Effector memory CD4-positive, alpha-beta T cell (primary cell): ENCODE measurements at regions not wholly inside any gene's neighbourhood (a gene's known extent, or its start where the extent isn't known, plus 50 kb on each side); places are given as distances from the start of the nearest gene placed in this dataset.
A peak's percentile ranks its signal among the peaks of the same experiment; 100 is the strongest.
"Not testable (repeated sequence)": the region's sequence is repeated elsewhere in the genome, so short reads cannot be mapped to it uniquely, and the experiment has no call there.

Experiments
- DNase-seq, 3 donors: peaks; one replicate each; pipeline ENCODE4 v3.0.0-alpha.2; 2020
- H3K27ac ChIP-seq: 2 replicates; pipeline ENCODE4 v1.7.0; 2013; ENCODE audit warnings: mild to moderate bottlenecking, low read length, moderate library complexity; ENCODE audit not compliant: insufficient read depth, poor library complexity, severe bottlenecking
- H3K27me3 ChIP-seq: replicated peaks from 2 replicates; pipeline ENCODE4 v1.7.0; 2013; ENCODE audit warnings: mild to moderate bottlenecking, low read length; ENCODE audit not compliant: insufficient read depth, control insufficient read depth, poor library complexity, severe bottlenecking
- H3K36me3 ChIP-seq: 2 replicates; pipeline ENCODE4 v1.7.0; 2013; ENCODE audit warnings: mild to moderate bottlenecking, low read length, moderate library complexity; ENCODE audit not compliant: control insufficient read depth, insufficient read depth
- H3K4me1 ChIP-seq: 2 replicates; pipeline ENCODE4 v1.7.0; 2013; ENCODE audit warnings: low read length, mild to moderate bottlenecking; ENCODE audit not compliant: control insufficient read depth, insufficient read depth, poor library complexity, severe bottlenecking
- H3K4me3 ChIP-seq: 2 replicates; pipeline ENCODE4 v1.7.0; 2013; ENCODE audit warnings: low read length, low read depth, mild to moderate bottlenecking; ENCODE audit not compliant: insufficient read depth, poor library complexity, severe bottlenecking
- H3K9me3 ChIP-seq: 2 replicates; pipeline ENCODE4 v1.7.0; 2013; ENCODE audit warnings: mild to moderate bottlenecking, low read length, moderate library complexity; ENCODE audit not compliant: control insufficient read depth

DNA sequence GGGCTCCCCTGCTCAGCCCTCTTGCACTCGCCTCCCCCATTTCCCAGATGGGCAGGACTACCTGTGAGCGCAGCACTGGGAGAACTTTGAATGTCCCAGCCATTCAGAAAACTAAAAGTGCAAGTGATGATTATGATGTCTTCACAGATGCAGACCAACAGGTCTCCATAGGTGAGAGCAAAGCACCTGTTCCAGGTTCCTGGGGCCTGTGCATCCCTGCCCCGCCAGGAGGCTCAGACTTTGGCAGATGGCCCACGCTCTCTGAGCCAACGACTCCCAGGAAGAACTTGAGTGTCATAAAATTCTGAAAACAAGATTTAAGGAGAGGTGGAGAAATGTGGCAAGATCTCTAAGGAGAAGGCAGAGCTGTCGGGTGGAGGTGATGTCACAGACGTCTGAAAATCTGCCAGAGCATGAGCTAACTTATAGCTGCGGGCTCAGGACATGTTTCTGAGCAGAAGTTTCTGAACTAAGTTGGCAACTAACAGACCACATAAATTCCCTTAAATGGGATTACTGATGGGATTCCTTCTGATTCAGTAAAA is 110.8 kb upstream of the IGF1R start:
- Histone ChIP-seq H3K27ac (no peak overlapping the region), H3K4me3 (no peak overlapping the region), H3K9me3 (no peaks in the 10 kb centered on the region), H3K27me3 (no peaks in the 10 kb centered on the region), H3K36me3 (no peaks in the 10 kb centered on the region), H3K4me1 (no peaks in the 10 kb centered on the region)
- no peak for DNase-seq

DNA sequence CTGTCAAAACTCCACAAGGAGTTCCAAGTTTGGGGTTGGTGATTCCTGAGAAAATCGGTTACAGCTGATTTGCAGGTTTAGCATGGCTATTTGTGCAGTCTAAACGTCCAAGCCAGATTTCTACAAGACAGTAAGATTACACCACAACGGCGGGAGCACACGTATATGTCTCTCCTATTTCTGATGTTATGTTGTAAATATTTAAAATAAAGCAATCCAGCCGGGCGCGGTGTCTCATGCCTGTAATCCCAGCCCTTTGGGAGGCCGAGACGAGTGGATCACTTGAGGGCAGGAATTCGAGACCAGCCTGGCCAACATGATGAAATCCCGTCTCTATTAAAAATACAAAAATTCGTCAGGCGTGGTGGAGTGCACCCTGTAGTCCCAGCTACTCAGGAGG is 106.8 kb upstream of the IGF1R start:
- no peak overlapping the region for H3K27ac ChIP-seq
- no peaks in the 10 kb centered on the region for H3K9me3 ChIP-seq
- no peak overlapping the region for H3K4me3 ChIP-seq
- DNase-seq: no peak
- H3K27me3 ChIP-seq: no peaks in the 10 kb centered on the region
- H3K4me1 ChIP-seq: no peaks in the 10 kb centered on the region
- H3K36me3 ChIP-seq: no peaks in the 10 kb centered on the region

DNA sequence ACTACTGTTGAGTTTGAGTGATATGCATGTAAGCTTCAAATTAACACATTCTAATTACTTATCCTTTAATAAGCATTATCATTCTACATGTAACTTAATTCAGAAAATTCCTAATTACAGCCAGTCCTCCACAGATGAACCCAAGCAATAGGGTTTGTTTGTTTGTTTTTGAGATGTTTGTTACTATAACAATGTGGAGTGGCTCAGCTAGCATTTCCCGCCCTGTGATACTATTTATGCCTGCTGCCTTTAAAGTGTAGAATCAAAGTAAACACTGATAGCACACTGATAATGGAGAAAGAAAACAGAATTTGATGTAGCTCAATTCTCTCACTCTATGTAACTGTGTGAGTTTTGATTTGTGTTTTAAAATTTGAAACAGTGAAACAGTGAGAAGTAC is 105.1 kb upstream of the IGF1R start:
- Histone ChIP-seq H3K27me3 (peaks cover 5% of the 10 kb centered on the region), H3K9me3 (no peaks in the 10 kb centered on the region), H3K4me3 (no peak overlapping the region), H3K4me1 (peaks cover 7% of the 10 kb centered on the region), H3K27ac (no peak overlapping the region), H3K36me3 (no peaks in the 10 kb centered on the region)
- no peak for DNase-seq

DNA sequence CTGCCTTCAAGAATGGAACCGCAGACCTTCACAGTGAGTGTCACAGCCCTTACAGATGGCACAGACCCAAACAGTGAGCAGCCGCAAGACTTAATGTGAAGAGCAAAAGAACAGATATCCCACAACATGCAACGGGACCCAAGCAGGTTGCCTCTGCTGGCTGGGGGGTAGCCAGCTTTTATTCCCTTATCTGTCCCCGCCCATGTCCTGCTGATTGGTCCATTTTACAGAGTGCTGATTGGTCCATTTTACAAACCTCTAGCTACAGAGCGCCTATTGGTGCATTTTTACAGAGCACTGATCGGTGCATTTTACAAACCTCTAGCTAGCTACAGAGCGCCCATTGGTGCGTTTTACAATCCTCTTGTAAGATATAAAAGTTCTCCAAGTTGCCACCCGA is 102.0 kb upstream of the IGF1R start:
- Histone ChIP-seq H3K4me1 (peaks cover 7% of the 10 kb centered on the region), H3K4me3 (no peak overlapping the region), H3K9me3 (no peaks in the 10 kb centered on the region), H3K27ac (no peak overlapping the region), H3K27me3 (peaks cover 13% of the 10 kb centered on the region), H3K36me3 (no peaks in the 10 kb centered on the region)
- no peak for DNase-seq

DNA sequence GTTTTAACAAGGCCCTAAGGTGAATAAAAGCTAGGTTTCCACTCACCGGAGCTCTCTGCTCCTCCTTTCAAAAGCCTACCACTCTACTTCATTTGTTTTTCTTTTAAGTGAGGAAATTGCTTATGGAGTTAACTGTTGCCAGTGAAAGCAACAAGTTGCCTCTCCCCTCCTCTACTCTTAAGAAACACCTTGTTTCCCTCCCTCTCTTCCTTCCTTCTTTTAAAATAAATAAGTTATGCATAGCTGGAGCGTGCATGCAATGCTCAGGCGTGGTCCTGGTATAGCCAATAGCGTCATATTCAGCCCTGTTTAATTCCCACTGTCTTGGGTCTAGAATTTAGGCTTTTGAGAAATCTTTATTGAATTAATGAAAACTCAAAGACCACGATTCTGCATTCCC is 101.1 kb upstream of the IGF1R start:
- no peak for DNase-seq
- Histone ChIP-seq H3K4me3 (no peak overlapping the region), H3K4me1 (peaks cover 7% of the 10 kb centered on the region), H3K27me3 (peaks cover 13% of the 10 kb centered on the region), H3K36me3 (no peaks in the 10 kb centered on the region), H3K9me3 (no peaks in the 10 kb centered on the region), H3K27ac (no peak overlapping the region)

DNA sequence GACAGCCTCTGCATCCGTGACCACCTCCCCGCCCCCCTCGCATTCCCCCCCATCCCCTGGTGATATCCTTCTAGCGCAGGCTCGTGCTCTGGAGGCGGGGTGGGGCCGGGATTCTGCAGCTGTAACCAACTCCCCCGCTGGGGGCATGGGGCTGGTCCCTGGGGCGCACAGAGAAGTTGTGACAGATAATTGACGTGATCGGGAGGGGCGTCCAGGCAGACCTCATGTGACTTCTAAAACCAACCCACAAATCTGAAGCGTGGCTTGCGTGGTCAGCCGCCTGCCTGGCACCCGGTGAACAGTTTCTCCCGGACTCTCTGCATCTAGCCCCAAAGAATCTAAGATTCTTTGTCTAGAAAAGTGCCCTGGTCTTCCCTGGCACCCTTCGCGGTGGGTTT is 100.6 kb upstream of the IGF1R start:
- no peak for DNase-seq
- Histone ChIP-seq H3K27me3 (peaks cover 13% of the 10 kb centered on the region), H3K4me3 (peak overlapping the region; percentile 48), H3K9me3 (no peaks in the 10 kb centered on the region), H3K4me1 (peaks cover 7% of the 10 kb centered on the region), H3K27ac (no peak overlapping the region), H3K36me3 (no peaks in the 10 kb centered on the region)

DNA sequence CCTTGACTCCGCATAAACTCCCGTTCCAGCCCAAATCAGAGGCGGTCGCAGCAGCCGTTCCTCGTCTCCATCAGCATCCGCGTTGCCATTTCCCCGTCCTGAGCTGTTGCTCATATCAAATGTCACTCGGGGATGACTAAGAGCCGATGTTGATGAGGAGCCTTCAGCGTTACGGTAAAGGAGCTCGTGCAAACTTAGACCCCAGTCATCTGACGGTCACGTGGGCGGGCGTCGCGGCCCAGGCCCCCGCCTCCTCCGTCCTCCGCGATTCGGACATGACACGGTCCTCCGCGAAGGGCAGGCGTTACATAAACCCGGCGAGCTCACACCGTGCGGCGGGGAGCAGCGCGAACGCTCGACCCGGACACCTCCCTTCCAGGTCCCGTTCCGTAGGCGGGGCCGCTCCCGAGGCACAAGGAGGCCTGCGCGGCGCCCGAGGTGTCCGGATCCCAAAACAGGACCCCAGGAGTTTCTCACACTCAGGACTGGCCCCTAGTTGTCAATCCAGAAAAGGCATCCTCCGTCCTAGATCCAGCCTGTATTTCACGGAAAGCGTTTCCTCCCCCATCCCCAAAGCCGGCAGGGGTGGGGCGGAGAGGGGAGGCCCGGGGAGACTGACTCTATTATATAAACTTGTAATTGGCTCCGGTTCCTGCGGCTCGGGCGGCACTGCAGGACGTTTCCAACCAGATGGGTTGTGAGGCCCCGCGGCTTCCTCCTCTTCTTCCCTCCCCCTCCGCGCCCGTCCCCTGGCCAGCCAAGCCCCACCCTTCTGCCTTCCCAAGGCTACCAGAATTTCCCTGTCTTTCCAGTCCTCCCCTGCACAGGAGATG is 100.0 kb upstream of the IGF1R start:
- DNase-seq: no peak
- Histone ChIP-seq H3K4me3 (peak overlapping the region; percentile 48), H3K36me3 (no peaks in the 10 kb centered on the region), H3K9me3 (no peaks in the 10 kb centered on the region), H3K27ac (no peak overlapping the region), H3K4me1 (peaks cover 7% of the 10 kb centered on the region), H3K27me3 (peaks cover 13% of the 10 kb centered on the region)

DNA sequence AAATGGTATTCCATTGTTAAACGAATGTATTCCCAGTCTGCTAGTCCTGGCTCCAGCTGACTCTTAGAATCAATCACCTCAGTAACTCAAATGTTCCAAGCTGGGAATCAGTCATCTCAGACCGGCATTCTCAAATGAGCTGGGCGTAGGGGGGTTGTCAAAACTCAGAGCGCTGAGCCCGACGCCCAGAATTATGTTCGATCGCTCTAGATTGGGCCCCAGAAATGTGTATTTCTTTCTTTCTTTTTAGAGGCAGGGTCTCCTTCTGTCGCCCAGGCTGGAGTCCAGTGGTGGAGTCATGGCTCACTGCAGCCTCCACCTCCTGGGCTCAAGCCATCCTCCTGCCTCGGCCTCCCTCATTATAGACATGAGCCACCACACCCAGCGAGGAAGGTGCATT is 99.3 kb upstream of the IGF1R start:
- Histone ChIP-seq H3K4me3 (peak overlapping the region; percentile 48), H3K27me3 (peaks cover 13% of the 10 kb centered on the region), H3K4me1 (peaks cover 7% of the 10 kb centered on the region), H3K36me3 (no peaks in the 10 kb centered on the region), H3K9me3 (no peaks in the 10 kb centered on the region), H3K27ac (no peak overlapping the region)
- no peak for DNase-seq

DNA sequence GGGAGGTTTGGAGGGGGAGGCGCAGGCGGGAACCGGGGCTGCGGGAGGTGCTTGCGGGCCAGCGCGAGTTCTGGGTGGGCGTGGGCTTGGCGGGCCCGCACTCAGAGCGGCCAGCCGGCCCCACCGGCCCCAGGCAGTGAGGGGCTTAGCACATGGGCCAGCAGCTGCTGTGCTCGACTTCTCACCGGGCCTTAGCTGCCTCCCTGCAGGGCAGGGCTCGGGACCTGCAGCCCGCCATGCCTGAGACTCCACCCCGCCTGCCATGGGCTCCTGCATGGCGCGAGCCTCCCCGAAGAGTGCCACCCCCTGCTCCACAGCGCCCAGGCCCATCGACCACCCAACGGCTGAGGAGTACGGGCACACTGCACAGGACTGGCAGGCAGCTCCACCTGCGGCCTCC is 98.6 kb upstream of the IGF1R start:
- H3K4me1 ChIP-seq: peaks cover 7% of the 10 kb centered on the region
- no peak overlapping the region for H3K4me3 ChIP-seq
- H3K36me3 ChIP-seq: no peaks in the 10 kb centered on the region
- no peaks in the 10 kb centered on the region for H3K9me3 ChIP-seq
- no peak for DNase-seq
- no peak overlapping the region for H3K27ac ChIP-seq
- peaks cover 13% of the 10 kb centered on the region for H3K27me3 ChIP-seq

DNA sequence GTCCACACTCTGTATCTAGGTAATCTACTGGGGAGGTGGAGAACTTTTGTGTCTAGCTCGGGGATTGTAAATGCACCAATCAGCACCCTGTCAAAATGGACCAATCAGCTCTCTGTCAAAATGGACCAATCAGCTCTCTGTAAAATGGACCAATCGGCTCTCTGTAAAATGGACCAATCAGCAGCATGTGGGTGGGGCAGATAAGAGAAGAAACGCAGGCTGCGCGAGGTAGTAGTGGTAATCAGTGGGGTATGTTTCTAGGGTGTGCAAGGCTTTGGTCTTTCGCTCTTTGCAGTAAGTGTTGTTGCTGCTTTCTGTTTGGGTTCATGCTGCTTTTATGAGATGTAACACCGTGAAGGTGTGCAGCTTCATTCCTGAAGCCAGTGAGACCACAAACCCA is 98.0 kb upstream of the IGF1R start:
- H3K27me3 ChIP-seq: peaks cover 13% of the 10 kb centered on the region
- not testable (repeated sequence) for H3K9me3 ChIP-seq, H3K27ac ChIP-seq, DNase-seq, H3K4me3 ChIP-seq, H3K36me3 ChIP-seq, H3K4me1 ChIP-seq
